ENCODE measurements at regions not wholly inside any gene's neighbourhood (a gene's known extent, or its start where the extent isn't known, plus 50 kb on each side); places are given as distances from the start of the nearest gene placed in this dataset.

DNA sequence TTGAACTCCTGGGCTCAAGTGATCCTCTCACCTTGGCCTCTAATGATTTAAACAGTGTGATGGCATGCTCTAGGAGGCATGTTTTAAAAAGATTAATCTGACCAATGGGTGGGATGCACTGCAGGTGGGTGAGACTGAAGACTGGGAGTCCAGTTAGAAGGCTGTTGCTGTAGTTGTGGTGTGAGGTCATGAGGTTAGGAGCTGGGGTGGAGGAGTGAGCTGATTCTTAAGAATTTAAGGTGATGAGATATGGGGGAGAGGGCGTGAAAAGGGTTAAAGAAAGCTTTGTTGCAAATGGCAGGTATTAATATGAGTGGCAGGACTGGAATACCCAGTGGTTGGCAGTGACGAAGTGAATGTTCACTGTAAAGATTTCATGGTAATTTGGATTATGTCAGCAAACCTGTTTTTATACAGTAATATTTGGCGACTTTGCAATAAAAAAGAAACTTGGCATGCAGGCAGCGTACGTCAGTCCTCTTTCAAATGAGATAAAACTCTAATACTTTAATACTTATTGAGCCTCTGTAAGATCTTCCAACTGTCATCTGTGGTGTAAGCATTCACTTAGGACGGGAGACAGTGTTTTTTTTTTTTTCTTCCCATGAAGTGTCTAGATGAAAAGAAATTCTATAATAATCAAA is 72.8 kb upstream of the MTPN start:
- POLR2A ChIA-PET (ENCODE audit: unreplicated experiment), result no interaction called here
- no peak overlapping the region for H3K4me2 ChIP-seq (ENCODE audit: low read depth, low read length)
- ATAC-seq (ENCODE audit: low read depth), result no peak

More for the DNA sequence above, 72.8 kb upstream of the MTPN start:
- BruUV-seq (replicated peaks), result no TSS peak
- no peak for TF ChIP-seq MAFK (IDR thresholded peaks at IDR 0.05; ENCODE audit: low read depth, low read length)
- TF ChIP-seq MAZ (IDR thresholded peaks at IDR 0.05; ENCODE audit: borderline replicate concordance, low read depth, low read length), result no peak
- TF ChIP-seq, protein P1, sequence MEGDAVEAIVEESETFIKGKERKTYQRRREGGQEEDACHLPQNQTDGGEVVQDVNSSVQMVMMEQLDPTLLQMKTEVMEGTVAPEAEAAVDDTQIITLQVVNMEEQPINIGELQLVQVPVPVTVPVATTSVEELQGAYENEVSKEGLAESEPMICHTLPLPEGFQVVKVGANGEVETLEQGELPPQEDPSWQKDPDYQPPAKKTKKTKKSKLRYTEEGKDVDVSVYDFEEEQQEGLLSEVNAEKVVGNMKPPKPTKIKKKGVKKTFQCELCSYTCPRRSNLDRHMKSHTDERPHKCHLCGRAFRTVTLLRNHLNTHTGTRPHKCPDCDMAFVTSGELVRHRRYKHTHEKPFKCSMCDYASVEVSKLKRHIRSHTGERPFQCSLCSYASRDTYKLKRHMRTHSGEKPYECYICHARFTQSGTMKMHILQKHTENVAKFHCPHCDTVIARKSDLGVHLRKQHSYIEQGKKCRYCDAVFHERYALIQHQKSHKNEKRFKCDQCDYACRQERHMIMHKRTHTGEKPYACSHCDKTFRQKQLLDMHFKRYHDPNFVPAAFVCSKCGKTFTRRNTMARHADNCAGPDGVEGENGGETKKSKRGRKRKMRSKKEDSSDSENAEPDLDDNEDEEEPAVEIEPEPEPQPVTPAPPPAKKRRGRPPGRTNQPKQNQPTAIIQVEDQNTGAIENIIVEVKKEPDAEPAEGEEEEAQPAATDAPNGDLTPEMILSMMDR (conservative IDR thresholded peaks at IDR 0.05; ENCODE audit: low read depth, low read length), result no peak
- TF ChIP-seq CHD1 (IDR thresholded peaks at IDR 0.05; ENCODE audit: low read depth, low read length), result no peak
- no peak for TF ChIP-seq BHLHE40 (IDR thresholded peaks at IDR 0.05; ENCODE audit: low read depth, low read length)
- TF ChIP-seq MXI1 (IDR thresholded peaks at IDR 0.05; ENCODE audit: borderline replicate concordance, low read depth, low read length), result no peak
- Histone ChIP-seq H2BK20ac (ENCODE audit: low read depth, low read length) (no peak overlapping the region), H2BK120ac (ENCODE audit: low read depth, low read length) (no peak overlapping the region), H3K4me1 (ENCODE audit: control insufficient read depth, insufficient read depth, low read length) (no peaks in the 10 kb centered on the region), H4K20me1 (ENCODE audit: insufficient read depth, low read length) (no peaks in the 10 kb centered on the region), H2AFZ (replicated peaks; ENCODE audit: low read length, poor library complexity) (no peak overlapping the region), H3K79me1 (ENCODE audit: low read depth in 1 of 2, low read length in 2 of 2) (no peaks in the 10 kb centered on the region), H3K9me3 (ENCODE audit: control insufficient read depth, insufficient read depth, low read length) (no peaks in the 10 kb centered on the region; the same call in 1 of the 2 replicates), H4K5ac (ENCODE audit: low read depth, low read length) (no peak overlapping the region), H3K9ac (ENCODE audit: low read depth, low read length) (no peak overlapping the region), H2AK9ac (replicated peaks; ENCODE audit: low read depth, low read length, poor library complexity) (no peak overlapping the region), H4K8ac (ENCODE audit: low read depth in 2 of 2, low read length in 2 of 2) (no peak overlapping the region), H3K27ac (ENCODE audit: insufficient read depth, low read length) (no peak overlapping the region), H3K27me3 (ENCODE audit: control insufficient read depth, insufficient read depth, low read length) (no peaks in the 10 kb centered on the region), H3K18ac (ENCODE audit: low read depth, low read length) (no peak overlapping the region), H3K56ac (ENCODE audit: extremely low read depth, insufficient read depth, low read length) (no peak overlapping the region), H3K36me3 (ENCODE audit: control insufficient read depth, insufficient read depth, low read length) (no peaks in the 10 kb centered on the region), H2AK5ac (ENCODE audit: low read depth, low read length) (no peak overlapping the region), H3K23ac (ENCODE audit: low read depth, low read length) (no peak overlapping the region), H3K4ac (ENCODE audit: low read depth, low read length) (no peak overlapping the region), H2BK5ac (ENCODE audit: low read depth, low read length, poor library complexity, severe bottlenecking) (no peak overlapping the region), H2BK15ac (ENCODE audit: low read depth, low read length) (no peak overlapping the region), H3K14ac (replicated peaks; ENCODE audit: low read depth, low read length) (no peak overlapping the region), H4K91ac (ENCODE audit: insufficient read depth, low read depth, low read length) (no peak overlapping the region), H3K4me3 (ENCODE audit: insufficient read depth, low read depth, low read length) (no peak overlapping the region), H3K9me1 (ENCODE audit: insufficient read depth, low read length) (no peaks in the 10 kb centered on the region)
- intact Hi-C loops (cut with micrococcal nuclease), result loop anchor here (5.0 kb wide), 1 partner anchor 53 kb away; no protein-coding TSS in a partner anchor
- DNase-seq, result no peak
- in situ Hi-C loops (cut with MboI; ENCODE audit: low sequenced_read_pairs), result no loop called here
- dilution Hi-C loops (cut with HindIII; ENCODE audit: low sequenced_read_pairs, unreplicated experiment), result no loop called here
- CTCF ChIA-PET, result no interaction called here
- WGBS, 2 experiments (ENCODE audit: extremely low coverage in 2 of 2, insufficient read length in 1 of 2), result 0% methylated on average over 1 of the region's 6 CpGs; no CpG with 5 or more reads in 1 of the 2 experiments
